Parathyroid adenoma (tissue), 2 donors: ENCODE measurements at regions not wholly inside any gene's neighbourhood (a gene's known extent, or its start where the extent isn't known, plus 50 kb on each side); places are given as distances from the start of the nearest gene placed in this dataset.

Source experiments
- H2AFZ ChIP-seq: fragments of 300-600 bp; sonication (generic); one replicate; pipeline ENCODE4 v1.7.0; 2017; ENCODE audit warnings: antibody characterized with exemption, mild to moderate bottlenecking
- H3K27ac ChIP-seq: fragments of 300-600 bp; sonication (generic); one replicate; pipeline ENCODE4 v1.7.0; 2017
- H3K27me3 ChIP-seq: fragments of 300-600 bp; sonication (generic); one replicate; pipeline ENCODE4 v1.7.0; 2017; ENCODE audit warnings: low read length; ENCODE audit not compliant: control insufficient read depth, insufficient read depth
- H3K36me3 ChIP-seq: fragments of 300-600 bp; sonication (generic); one replicate; pipeline ENCODE4 v1.7.0; 2017; ENCODE audit warnings: low read length; ENCODE audit not compliant: control insufficient read depth, insufficient read depth
- H3K4me1 ChIP-seq: fragments of 300-600 bp; sonication (generic); one replicate; pipeline ENCODE4 v1.7.0; 2017; ENCODE audit warnings: control low read depth
- H3K4me2 ChIP-seq: fragments of 300-600 bp; sonication (generic); one replicate; pipeline ENCODE4 v1.7.0; 2017; ENCODE audit warnings: low read length
- H3K4me3 ChIP-seq: fragments of 300-600 bp; sonication (generic); one replicate; pipeline ENCODE4 v1.7.0; 2017; ENCODE audit warnings: low read depth, low read length
- H3K79me2 ChIP-seq: fragments of 300-600 bp; sonication (generic); one replicate; pipeline ENCODE4 v1.7.0; 2017; ENCODE audit warnings: control low read depth
- H3K9ac ChIP-seq: fragments of 300-600 bp; sonication (generic); one replicate; pipeline ENCODE4 v1.7.0; 2017; ENCODE audit warnings: mild to moderate bottlenecking
- H3K9me3 ChIP-seq: fragments of 300-600 bp; sonication (generic); one replicate; pipeline ENCODE4 v1.7.0; 2017; ENCODE audit warnings: low read length; ENCODE audit not compliant: control insufficient read depth
- TF ChIP-seq, protein P1 (sequence below): fragments of 300-600 bp; sonication (generic); IDR thresholded peaks from one replicate; pipeline ENCODE4 v1.7.0; 2017; ENCODE audit warnings: antibody characterized with exemption, mild to moderate bottlenecking
- donor health status: primary hyperparathyroidism.

DNA sequence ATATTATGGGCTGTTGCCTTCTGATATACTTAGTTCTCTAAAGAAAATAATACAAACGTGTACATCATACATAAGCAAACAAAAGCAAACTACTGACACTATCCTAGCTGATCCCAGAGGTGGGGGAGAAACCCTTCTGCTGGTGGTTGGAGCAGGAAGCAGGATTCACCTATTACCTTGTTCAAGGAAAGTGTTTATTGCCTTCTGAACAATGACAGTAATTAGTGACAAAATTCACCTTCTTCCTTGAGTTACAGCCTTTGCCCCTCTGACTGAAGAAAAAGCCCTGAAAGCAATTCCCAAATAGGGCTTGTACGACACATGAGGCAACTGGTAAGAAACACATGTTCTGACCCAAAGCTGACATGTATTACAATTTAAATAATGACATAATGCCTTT, 118.8 kb upstream of the AKR1E2 start:
- Histone ChIP-seq H3K36me3 (no peaks in the 10 kb centered on the region), H3K27ac (no peak overlapping the region), H3K4me2 (no peak overlapping the region), H3K4me3 (no peak overlapping the region), H2AFZ (no peak overlapping the region), H3K4me1 (no peaks in the 10 kb centered on the region), H3K9me3 (no peaks in the 10 kb centered on the region), H3K9ac (no peak overlapping the region), H3K79me2 (no peaks in the 10 kb centered on the region), H3K27me3 (no peaks in the 10 kb centered on the region)
- TF ChIP-seq, protein P1, sequence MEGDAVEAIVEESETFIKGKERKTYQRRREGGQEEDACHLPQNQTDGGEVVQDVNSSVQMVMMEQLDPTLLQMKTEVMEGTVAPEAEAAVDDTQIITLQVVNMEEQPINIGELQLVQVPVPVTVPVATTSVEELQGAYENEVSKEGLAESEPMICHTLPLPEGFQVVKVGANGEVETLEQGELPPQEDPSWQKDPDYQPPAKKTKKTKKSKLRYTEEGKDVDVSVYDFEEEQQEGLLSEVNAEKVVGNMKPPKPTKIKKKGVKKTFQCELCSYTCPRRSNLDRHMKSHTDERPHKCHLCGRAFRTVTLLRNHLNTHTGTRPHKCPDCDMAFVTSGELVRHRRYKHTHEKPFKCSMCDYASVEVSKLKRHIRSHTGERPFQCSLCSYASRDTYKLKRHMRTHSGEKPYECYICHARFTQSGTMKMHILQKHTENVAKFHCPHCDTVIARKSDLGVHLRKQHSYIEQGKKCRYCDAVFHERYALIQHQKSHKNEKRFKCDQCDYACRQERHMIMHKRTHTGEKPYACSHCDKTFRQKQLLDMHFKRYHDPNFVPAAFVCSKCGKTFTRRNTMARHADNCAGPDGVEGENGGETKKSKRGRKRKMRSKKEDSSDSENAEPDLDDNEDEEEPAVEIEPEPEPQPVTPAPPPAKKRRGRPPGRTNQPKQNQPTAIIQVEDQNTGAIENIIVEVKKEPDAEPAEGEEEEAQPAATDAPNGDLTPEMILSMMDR, result no peak

GRCh38 chr10:4704034-4704545, 121.9 kb upstream of the AKR1E2 start:
- Histone ChIP-seq H3K27ac (no peak overlapping the region), H3K4me1 (no peaks in the 10 kb centered on the region), H3K4me2 (no peak overlapping the region), H3K79me2 (no peaks in the 10 kb centered on the region), H3K9me3 (no peaks in the 10 kb centered on the region), H3K27me3 (no peaks in the 10 kb centered on the region), H3K4me3 (no peak overlapping the region), H3K36me3 (no peaks in the 10 kb centered on the region), H2AFZ (no peak overlapping the region), H3K9ac (no peak overlapping the region)
- TF ChIP-seq, protein P1, result no peak

DNA sequence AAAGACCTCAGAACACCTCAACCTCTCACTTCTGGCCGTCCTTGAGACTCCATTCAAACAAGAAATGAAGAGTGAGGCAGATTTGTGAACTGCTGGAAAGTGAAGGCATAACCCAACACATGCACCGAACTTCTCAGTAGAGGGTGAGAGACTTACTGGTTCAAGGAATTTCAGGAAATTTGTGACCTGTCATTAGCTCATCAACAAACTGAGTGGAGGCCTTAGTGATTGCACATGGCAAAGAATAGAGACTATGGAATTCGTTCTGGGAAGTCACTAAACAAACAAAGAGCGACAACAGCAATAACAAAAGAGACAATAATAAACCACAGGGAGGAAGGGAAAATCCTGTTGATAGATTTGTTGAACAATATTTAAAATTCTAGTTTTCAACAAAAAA, 125.0 kb upstream of the AKR1E2 start:
- H2AFZ ChIP-seq, result no peak overlapping the region
- H3K27me3 ChIP-seq, result no peaks in the 10 kb centered on the region
- no peak overlapping the region for H3K27ac ChIP-seq
- TF ChIP-seq, protein P1, result no peak
- no peaks in the 10 kb centered on the region for H3K9me3 ChIP-seq
- no peaks in the 10 kb centered on the region for H3K36me3 ChIP-seq
- no peaks in the 10 kb centered on the region for H3K4me1 ChIP-seq
- no peak overlapping the region for H3K4me3 ChIP-seq
- H3K9ac ChIP-seq, result no peak overlapping the region
- H3K79me2 ChIP-seq, result no peaks in the 10 kb centered on the region
- H3K4me2 ChIP-seq, result no peak overlapping the region

- Histone ChIP-seq H3K79me2 (no peaks in the 10 kb centered on the region), H3K27me3 (no peaks in the 10 kb centered on the region), H3K27ac (no peak overlapping the region), H3K36me3 (no peaks in the 10 kb centered on the region), H2AFZ (no peak overlapping the region), H3K4me2 (no peak overlapping the region), H3K9ac (no peak overlapping the region), H3K4me1 (no peaks in the 10 kb centered on the region), H3K9me3 (no peaks in the 10 kb centered on the region), H3K4me3 (no peak overlapping the region)
- TF ChIP-seq, protein P1, result no peak
Measured at GRCh38 chr10:4699950-4700730, 125.9 kb upstream of the AKR1E2 start.

- no peaks in the 10 kb centered on the region for H3K9me3 ChIP-seq
- no peaks in the 10 kb centered on the region for H3K79me2 ChIP-seq
- no peak overlapping the region for H2AFZ ChIP-seq
- H3K36me3 ChIP-seq, result no peaks in the 10 kb centered on the region
- TF ChIP-seq, protein P1, result no peak
- no peak overlapping the region for H3K27ac ChIP-seq
- H3K4me1 ChIP-seq, result no peaks in the 10 kb centered on the region
- H3K27me3 ChIP-seq, result no peaks in the 10 kb centered on the region
- no peak overlapping the region for H3K4me2 ChIP-seq
- no peak overlapping the region for H3K9ac ChIP-seq
- no peak overlapping the region for H3K4me3 ChIP-seq
Measured at GRCh38 chr10:4698075-4698474, 127.9 kb upstream of the AKR1E2 start.
